Neuron (in vitro differentiated cells): ENCODE measurements at regions not wholly inside any gene's neighbourhood (a gene's known extent, or its start where the extent isn't known, plus 50 kb on each side); places are given as distances from the start of the nearest gene placed in this dataset.
A peak's percentile ranks its signal among the peaks of the same experiment; 100 is the strongest.
"Not testable (repeated sequence)": the region's sequence is repeated elsewhere in the genome, so short reads cannot be mapped to it uniquely, and the experiment has no call there.

Experiments
- H2AFZ ChIP-seq: one replicate; pipeline ENCODE4 v1.6.1; 2013; ENCODE audit warnings: low read depth, mild to moderate bottlenecking, inconsistent platforms, low read length, moderate library complexity
- H3K27me3 ChIP-seq: one replicate; pipeline ENCODE4 v1.6.1; 2013; ENCODE audit warnings: low read length; ENCODE audit not compliant: insufficient read depth
- H3K36me3 ChIP-seq: one replicate; pipeline ENCODE4 v1.6.1; 2013; ENCODE audit warnings: low read length; ENCODE audit not compliant: insufficient read depth
- H3K4me1 ChIP-seq: one replicate; pipeline ENCODE4 v1.6.1; 2013; ENCODE audit warnings: low read length; ENCODE audit not compliant: insufficient read depth
- H3K4me3 ChIP-seq: 2 replicates; pipeline ENCODE4 v1.5.1; 2013; ENCODE audit warnings: mild to moderate bottlenecking, low read length, moderate library complexity
- H3K9me3 ChIP-seq: one replicate; pipeline ENCODE4 v1.6.1; 2013; ENCODE audit warnings: low read length

- H3K9me3 ChIP-seq = peaks cover 2% of the 10 kb centered on the region
- H3K27me3 ChIP-seq = peaks cover 5% of the 10 kb centered on the region
- no peak overlapping the region for H3K4me3 ChIP-seq
- no peak overlapping the region for H2AFZ ChIP-seq
- peaks cover 22% of the 10 kb centered on the region for H3K4me1 ChIP-seq
- no peaks in the 10 kb centered on the region for H3K36me3 ChIP-seq
These were observed 77.9 kb upstream of the RFLNA start for GRCh38 chr12:124216966-124217365.

- Histone ChIP-seq H3K4me1 (peaks cover 22% of the 10 kb centered on the region), H2AFZ (no peak overlapping the region), H3K36me3 (no peaks in the 10 kb centered on the region), H3K4me3 (peak overlapping the region; percentile 15), H3K27me3 (peaks cover 5% of the 10 kb centered on the region), H3K9me3 (peaks cover 2% of the 10 kb centered on the region)
These were observed 77.2 kb upstream of the RFLNA start for GRCh38 chr12:124217508-124218242.

GRCh38 chr12:124218243-124218560, 76.7 kb upstream of the RFLNA start:
- no peak overlapping the region for H3K4me3 ChIP-seq
- peaks cover 5% of the 10 kb centered on the region for H3K27me3 ChIP-seq
- no peak overlapping the region for H2AFZ ChIP-seq
- no peaks in the 10 kb centered on the region for H3K36me3 ChIP-seq
- peaks cover 2% of the 10 kb centered on the region for H3K9me3 ChIP-seq
- peaks cover 22% of the 10 kb centered on the region for H3K4me1 ChIP-seq

GRCh38 chr12:124218650-124219049, 76.2 kb upstream of the RFLNA start:
- not testable (repeated sequence) for H3K36me3 ChIP-seq, H3K9me3 ChIP-seq, H2AFZ ChIP-seq, H3K4me3 ChIP-seq, H3K27me3 ChIP-seq
- H3K4me1 ChIP-seq = peaks cover 20% of the 10 kb centered on the region

GRCh38 chr12:124222368-124223245, 72.3 kb upstream of the RFLNA start:
- Histone ChIP-seq H2AFZ (no peak overlapping the region), H3K4me3 (no peak overlapping the region), H3K4me1 (peaks cover 6% of the 10 kb centered on the region), H3K36me3 (no peaks in the 10 kb centered on the region), H3K9me3 (peaks cover 2% of the 10 kb centered on the region), H3K27me3 (peaks cover 5% of the 10 kb centered on the region)

GRCh38 chr12:124223733-124224138, 71.2 kb upstream of the RFLNA start:
- not testable (repeated sequence) for H3K36me3 ChIP-seq, H3K4me1 ChIP-seq, H3K27me3 ChIP-seq, H3K9me3 ChIP-seq, H3K4me3 ChIP-seq, H2AFZ ChIP-seq

GRCh38 chr12:124224535-124225110, 70.3 kb upstream of the RFLNA start:
- H3K9me3 ChIP-seq = peaks cover 2% of the 10 kb centered on the region
- no peaks in the 10 kb centered on the region for H3K36me3 ChIP-seq
- no peaks in the 10 kb centered on the region for H3K4me1 ChIP-seq
- H3K4me3 ChIP-seq = no peak overlapping the region
- no peaks in the 10 kb centered on the region for H3K27me3 ChIP-seq
- no peak overlapping the region for H2AFZ ChIP-seq

- Histone ChIP-seq H2AFZ (no peak overlapping the region), H3K4me3 (no peak overlapping the region), H3K27me3 (no peaks in the 10 kb centered on the region), H3K4me1 (no peaks in the 10 kb centered on the region), H3K36me3 (no peaks in the 10 kb centered on the region), H3K9me3 (peaks cover 2% of the 10 kb centered on the region)
These were observed 69.2 kb upstream of the RFLNA start for GRCh38 chr12:124225730-124226129.

GRCh38 chr12:124227951-124228711, 66.8 kb upstream of the RFLNA start:
- no peak overlapping the region for H2AFZ ChIP-seq
- no peak overlapping the region for H3K4me3 ChIP-seq
- no peaks in the 10 kb centered on the region for H3K36me3 ChIP-seq
- no peaks in the 10 kb centered on the region for H3K27me3 ChIP-seq
- H3K4me1 ChIP-seq = no peaks in the 10 kb centered on the region
- peaks cover 2% of the 10 kb centered on the region for H3K9me3 ChIP-seq

GRCh38 chr12:124229520-124229919, 65.4 kb upstream of the RFLNA start:
- H3K36me3 ChIP-seq = no peaks in the 10 kb centered on the region
- H3K4me3 ChIP-seq = no peak overlapping the region
- H3K27me3 ChIP-seq = no peaks in the 10 kb centered on the region
- no peaks in the 10 kb centered on the region for H3K4me1 ChIP-seq
- peaks cover 2% of the 10 kb centered on the region for H3K9me3 ChIP-seq
- H2AFZ ChIP-seq = no peak overlapping the region

- Histone ChIP-seq H3K36me3 (no peaks in the 10 kb centered on the region), H2AFZ (no peak overlapping the region), H3K4me1 (no peaks in the 10 kb centered on the region), H3K4me3 (no peak overlapping the region), H3K9me3 (peaks cover 4% of the 10 kb centered on the region), H3K27me3 (no peaks in the 10 kb centered on the region)
These were observed 64.7 kb upstream of the RFLNA start for GRCh38 chr12:124230117-124230757.

- Histone ChIP-seq H2AFZ (no peak overlapping the region), H3K27me3 (no peaks in the 10 kb centered on the region), H3K4me3 (no peak overlapping the region), H3K9me3 (peaks cover 4% of the 10 kb centered on the region), H3K36me3 (no peaks in the 10 kb centered on the region), H3K4me1 (no peaks in the 10 kb centered on the region)
These were observed 64.1 kb upstream of the RFLNA start for GRCh38 chr12:124230789-124231188.
